AG04450 (cell line): ENCODE measurements at regions not wholly inside any gene's neighbourhood (a gene's known extent, or its start where the extent isn't known, plus 50 kb on each side); places are given as distances from the start of the nearest gene placed in this dataset.

ENCODE experiments used
- CTCF ChIA-PET: fragments of 300-600, 350-600 bp; formaldehyde crosslinking; extraction: SDS; loops from one replicate; lab custom pipeline; 2022; ENCODE audit warnings: antibody characterized with exemption, inconsistent platforms; lab: Charles Lee
- POLR2A ChIA-PET: fragments of 350-600 bp; formaldehyde crosslinking; extraction: SDS; loops from one replicate; lab custom pipeline; 2021; ENCODE audit warnings: antibody characterized with exemption, inconsistent platforms; lab: Yijun Ruan, JAX
- DNase-seq: peaks from one replicate; pipeline ENCODE4 v3.0.0-alpha.2; 2011; ENCODE audit warnings: low read depth, low spot score
- H3K27ac ChIP-seq: one replicate; pipeline ENCODE4 v1.5.1; 2012; ENCODE audit warnings: low read depth, low read length, control low read depth
- H3K27me3 ChIP-seq: one replicate; pipeline ENCODE4 v1.6.0; 2012; ENCODE audit warnings: low read length; ENCODE audit not compliant: control insufficient read depth, insufficient read depth
- H3K4me3 ChIP-seq: 2 replicates; pipeline ENCODE4 v1.5.1; 2011; ENCODE audit warnings: mild to moderate bottlenecking, low read depth, low read length, control low read depth
- H3K9me3 ChIP-seq: 2 replicates; pipeline ENCODE4 v1.5.1; 2012; ENCODE audit warnings: low read length; ENCODE audit not compliant: control insufficient read depth, insufficient read depth
- TF ChIP-seq, protein P1 (sequence below): IDR thresholded peaks from 2 replicates; pipeline ENCODE4 v1.5.1; 2011; ENCODE audit warnings: low read depth, low read length, control low read depth, inconsistent platforms

DNA sequence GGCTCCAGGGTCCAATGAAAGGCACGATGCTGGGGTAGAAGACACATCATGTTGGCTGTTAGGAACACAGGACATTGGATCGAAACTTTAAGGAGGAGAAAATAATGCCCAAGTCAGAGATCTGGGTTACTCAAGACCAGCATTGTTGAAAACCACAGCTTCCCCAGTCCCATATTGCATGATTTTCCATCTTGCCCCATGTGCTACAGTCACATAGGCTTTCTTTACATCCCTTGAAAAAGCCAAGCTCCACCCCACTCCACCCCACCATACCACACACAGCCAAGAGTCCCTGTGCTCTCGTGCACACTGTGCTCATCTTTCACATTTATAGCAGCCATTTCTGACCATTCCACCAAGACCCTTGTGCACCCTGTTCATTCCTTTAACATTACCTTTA, 636.2 kb downstream of the DIAPH3 start:
- POLR2A ChIA-PET = no interaction called here
- H3K27me3 ChIP-seq = no peaks in the 10 kb centered on the region
- no peak overlapping the region for H3K4me3 ChIP-seq
- TF ChIP-seq, protein P1, sequence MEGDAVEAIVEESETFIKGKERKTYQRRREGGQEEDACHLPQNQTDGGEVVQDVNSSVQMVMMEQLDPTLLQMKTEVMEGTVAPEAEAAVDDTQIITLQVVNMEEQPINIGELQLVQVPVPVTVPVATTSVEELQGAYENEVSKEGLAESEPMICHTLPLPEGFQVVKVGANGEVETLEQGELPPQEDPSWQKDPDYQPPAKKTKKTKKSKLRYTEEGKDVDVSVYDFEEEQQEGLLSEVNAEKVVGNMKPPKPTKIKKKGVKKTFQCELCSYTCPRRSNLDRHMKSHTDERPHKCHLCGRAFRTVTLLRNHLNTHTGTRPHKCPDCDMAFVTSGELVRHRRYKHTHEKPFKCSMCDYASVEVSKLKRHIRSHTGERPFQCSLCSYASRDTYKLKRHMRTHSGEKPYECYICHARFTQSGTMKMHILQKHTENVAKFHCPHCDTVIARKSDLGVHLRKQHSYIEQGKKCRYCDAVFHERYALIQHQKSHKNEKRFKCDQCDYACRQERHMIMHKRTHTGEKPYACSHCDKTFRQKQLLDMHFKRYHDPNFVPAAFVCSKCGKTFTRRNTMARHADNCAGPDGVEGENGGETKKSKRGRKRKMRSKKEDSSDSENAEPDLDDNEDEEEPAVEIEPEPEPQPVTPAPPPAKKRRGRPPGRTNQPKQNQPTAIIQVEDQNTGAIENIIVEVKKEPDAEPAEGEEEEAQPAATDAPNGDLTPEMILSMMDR = no peak
- DNase-seq = no peak
- H3K9me3 ChIP-seq = no peaks in the 10 kb centered on the region
- CTCF ChIA-PET = no interaction called here
- no peak overlapping the region for H3K27ac ChIP-seq

- ChIA-PET CTCF (interaction anchor here (0.7 to 2.3 kb wide), 4 partner anchors 140 to 147 kb away, joined by 3 to 16 read pairs (median 4); no protein-coding TSS in a partner anchor), POLR2A (interaction anchor here (1.5 kb wide), 1 partner anchor 37 kb away, joined by 3 read pairs; no protein-coding TSS in a partner anchor)
- Histone ChIP-seq H3K27ac (no peak overlapping the region), H3K4me3 (no peak overlapping the region), H3K9me3 (no peaks in the 10 kb centered on the region), H3K27me3 (no peaks in the 10 kb centered on the region)
- TF ChIP-seq, protein P1 = no peak
- peak; percentile 74 for DNase-seq
Measured at GRCh38 chr13:59531571-59532091, 632.1 kb downstream of the DIAPH3 start.

- H3K27ac ChIP-seq = no peak overlapping the region
- no peak for DNase-seq
- CTCF ChIA-PET = interaction anchor here (0.7 to 2.3 kb wide), 3 partner anchors 141 to 147 kb away, joined by 3 to 16 read pairs (median 5); no protein-coding TSS in a partner anchor
- H3K27me3 ChIP-seq = no peaks in the 10 kb centered on the region
- no peak overlapping the region for H3K4me3 ChIP-seq
- TF ChIP-seq, protein P1 = no peak
- no peaks in the 10 kb centered on the region for H3K9me3 ChIP-seq
- POLR2A ChIA-PET = interaction anchor here (0.6 to 1.5 kb wide), 2 partner anchors 38 to 74 kb away, joined by 3 to 4 read pairs; no protein-coding TSS in a partner anchor
Measured at GRCh38 chr13:59532405-59532804, 631.3 kb downstream of the DIAPH3 start.

GRCh38 chr13:59533561-59534555, 629.9 kb downstream of the DIAPH3 start:
- Histone ChIP-seq H3K27ac (no peak overlapping the region), H3K27me3 (no peaks in the 10 kb centered on the region), H3K4me3 (no peak overlapping the region), H3K9me3 (no peaks in the 10 kb centered on the region)
- ChIA-PET CTCF (no interaction called here), POLR2A (no interaction called here)
- no peak for DNase-seq
- TF ChIP-seq, protein P1 = no peak

GRCh38 chr13:59534806-59535205, 628.9 kb downstream of the DIAPH3 start:
- no peaks in the 10 kb centered on the region for H3K27me3 ChIP-seq
- H3K9me3 ChIP-seq = no peaks in the 10 kb centered on the region
- ChIA-PET CTCF (no interaction called here), POLR2A (no interaction called here)
- no peak overlapping the region for H3K4me3 ChIP-seq
- no peak overlapping the region for H3K27ac ChIP-seq
- DNase-seq = no peak
- TF ChIP-seq, protein P1 = no peak
